DOHH2 (cell line): ENCODE measurements at regions not wholly inside any gene's neighbourhood (a gene's known extent, or its start where the extent isn't known, plus 50 kb on each side); places are given as distances from the start of the nearest gene placed in this dataset.

Source experiments
- H3F3A ChIP-seq: fragments of 200-600 bp; sonication (generic), shearing (Covaris generic); 2 replicates; pipeline ENCODE4 v1.6.0; 2016; ENCODE audit warnings: antibody characterized with exemption, mild to moderate bottlenecking; ENCODE audit not compliant: control insufficient read depth, insufficient read depth
- H3K27ac ChIP-seq: fragments of 200-600 bp; sonication (generic); 2 replicates; pipeline ENCODE4 v1.5.1; 2014; ENCODE audit warnings: low read depth, mild to moderate bottlenecking, low read length, moderate library complexity
- H3K27me3 ChIP-seq: fragments of 200-600 bp; sonication (generic); 2 replicates; pipeline ENCODE4 v1.6.1; 2014; ENCODE audit warnings: mild to moderate bottlenecking, low read length, mixed read lengths; ENCODE audit not compliant: control insufficient read depth
- H3K36me3 ChIP-seq: fragments of 200-600 bp; sonication (generic); 2 replicates; pipeline ENCODE4 v1.6.1; 2014; ENCODE audit warnings: mild to moderate bottlenecking, low read length, moderate library complexity, mixed read lengths; ENCODE audit not compliant: control insufficient read depth
- H3K4me1 ChIP-seq: fragments of 200-600 bp; sonication (generic); 2 replicates; pipeline ENCODE4 v1.6.1; 2014; ENCODE audit warnings: mild to moderate bottlenecking, low read length, mixed read lengths; ENCODE audit not compliant: control insufficient read depth
- H3K4me2 ChIP-seq: fragments of 200-600 bp; sonication (generic); 2 replicates; pipeline ENCODE4 v1.6.0; 2014; ENCODE audit warnings: mild to moderate bottlenecking, low read length, moderate library complexity
- H3K4me3 ChIP-seq: fragments of 200-600 bp; sonication (generic); 2 replicates; pipeline ENCODE4 v1.5.1; 2014; ENCODE audit warnings: mild to moderate bottlenecking, low read length, mixed read lengths
- H3K79me2 ChIP-seq: fragments of 200-600 bp; sonication (generic); 2 replicates; pipeline ENCODE4 v1.6.1; 2014; ENCODE audit warnings: mild to moderate bottlenecking, low read length, mixed read lengths; ENCODE audit not compliant: control insufficient read depth
- H3K9me2 ChIP-seq: fragments of 200-600 bp; sonication (generic); replicated peaks from 2 replicates; pipeline ENCODE4 v1.6.1; 2014; ENCODE audit warnings: mild to moderate bottlenecking, low read length, mixed read lengths; ENCODE audit not compliant: control insufficient read depth
- H3K9me3 ChIP-seq: fragments of 200-600 bp; sonication (generic); 2 replicates; pipeline ENCODE4 v1.6.1; 2014; ENCODE audit warnings: antibody characterized with exemption, low read length, mixed read lengths; ENCODE audit not compliant: control insufficient read depth, insufficient read depth
- H4K20me1 ChIP-seq: fragments of 200-600 bp; sonication (generic); 2 replicates; pipeline ENCODE4 v1.6.0; 2014; ENCODE audit warnings: low read depth, mild to moderate bottlenecking, antibody characterized with exemption, low read length, moderate library complexity; ENCODE audit not compliant: control insufficient read depth, insufficient read depth
- EZH2phosphoT487 ChIP-seq: fragments of 200-600 bp; sonication (generic); IDR thresholded peaks from 2 replicates; pipeline ENCODE4 v1.6.1; 2017; ENCODE audit warnings: borderline replicate concordance, mild to moderate bottlenecking, antibody characterized with exemption, low read length, moderate library complexity, mixed read lengths
- TF ChIP-seq, protein P1 (sequence below): fragments of 200-600 bp; sonication (generic); IDR thresholded peaks from one replicate; pipeline ENCODE4 v1.5.1; 2014; ENCODE audit warnings: antibody characterized with exemption, mild to moderate bottlenecking, low read depth, low read length; ENCODE audit not compliant: poor library complexity, severe bottlenecking

DNA sequence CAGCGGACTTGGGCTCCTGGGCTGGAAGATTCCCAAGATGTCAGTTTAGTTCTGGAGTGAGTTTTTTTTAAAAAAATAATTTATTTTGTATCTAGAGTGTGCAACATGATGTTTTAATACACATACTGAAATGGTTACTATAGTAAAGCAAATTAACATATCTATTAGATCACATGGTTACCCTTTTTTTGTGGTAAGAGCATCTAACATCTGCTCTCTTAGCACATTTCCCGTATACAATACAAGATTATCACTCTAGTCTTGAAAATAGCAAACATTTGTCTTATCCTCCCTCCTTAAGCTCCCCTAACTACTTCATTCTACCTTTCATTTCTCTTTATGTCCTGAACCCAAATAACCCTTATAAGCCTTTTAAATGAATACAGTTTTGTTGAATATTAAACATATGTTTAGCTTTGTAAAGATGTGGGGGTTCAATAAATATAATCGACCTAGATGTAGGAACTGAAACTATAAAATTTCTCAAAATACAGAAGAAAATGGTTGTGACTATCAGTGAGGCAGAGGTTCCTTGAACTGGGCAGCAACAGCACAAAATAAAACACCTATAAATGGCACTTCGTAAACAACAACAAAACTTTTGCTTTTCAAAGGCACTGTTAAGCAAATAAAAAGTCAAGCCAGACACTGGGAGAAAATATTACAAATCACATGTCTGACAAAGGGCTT, 466.6 kb downstream of the FGF9 start:
- no peaks in the 10 kb centered on the region for H3K9me3 ChIP-seq
- no peaks in the 10 kb centered on the region for H3K4me1 ChIP-seq
- no peak overlapping the region for H3K27ac ChIP-seq
- H3K79me2 ChIP-seq, result no peaks in the 10 kb centered on the region
- no peak overlapping the region for H3K4me2 ChIP-seq
- TF ChIP-seq, protein P1, sequence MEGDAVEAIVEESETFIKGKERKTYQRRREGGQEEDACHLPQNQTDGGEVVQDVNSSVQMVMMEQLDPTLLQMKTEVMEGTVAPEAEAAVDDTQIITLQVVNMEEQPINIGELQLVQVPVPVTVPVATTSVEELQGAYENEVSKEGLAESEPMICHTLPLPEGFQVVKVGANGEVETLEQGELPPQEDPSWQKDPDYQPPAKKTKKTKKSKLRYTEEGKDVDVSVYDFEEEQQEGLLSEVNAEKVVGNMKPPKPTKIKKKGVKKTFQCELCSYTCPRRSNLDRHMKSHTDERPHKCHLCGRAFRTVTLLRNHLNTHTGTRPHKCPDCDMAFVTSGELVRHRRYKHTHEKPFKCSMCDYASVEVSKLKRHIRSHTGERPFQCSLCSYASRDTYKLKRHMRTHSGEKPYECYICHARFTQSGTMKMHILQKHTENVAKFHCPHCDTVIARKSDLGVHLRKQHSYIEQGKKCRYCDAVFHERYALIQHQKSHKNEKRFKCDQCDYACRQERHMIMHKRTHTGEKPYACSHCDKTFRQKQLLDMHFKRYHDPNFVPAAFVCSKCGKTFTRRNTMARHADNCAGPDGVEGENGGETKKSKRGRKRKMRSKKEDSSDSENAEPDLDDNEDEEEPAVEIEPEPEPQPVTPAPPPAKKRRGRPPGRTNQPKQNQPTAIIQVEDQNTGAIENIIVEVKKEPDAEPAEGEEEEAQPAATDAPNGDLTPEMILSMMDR, result no peak
- TF ChIP-seq EZH2phosphoT487, result no peak
- H3K27me3 ChIP-seq, result no peaks in the 10 kb centered on the region
- H3K4me3 ChIP-seq, result no peak overlapping the region
- no peaks in the 10 kb centered on the region for H3K9me2 ChIP-seq
- H4K20me1 ChIP-seq, result no peaks in the 10 kb centered on the region
- no peaks in the 10 kb centered on the region for H3F3A ChIP-seq
- H3K36me3 ChIP-seq, result no peaks in the 10 kb centered on the region

DNA sequence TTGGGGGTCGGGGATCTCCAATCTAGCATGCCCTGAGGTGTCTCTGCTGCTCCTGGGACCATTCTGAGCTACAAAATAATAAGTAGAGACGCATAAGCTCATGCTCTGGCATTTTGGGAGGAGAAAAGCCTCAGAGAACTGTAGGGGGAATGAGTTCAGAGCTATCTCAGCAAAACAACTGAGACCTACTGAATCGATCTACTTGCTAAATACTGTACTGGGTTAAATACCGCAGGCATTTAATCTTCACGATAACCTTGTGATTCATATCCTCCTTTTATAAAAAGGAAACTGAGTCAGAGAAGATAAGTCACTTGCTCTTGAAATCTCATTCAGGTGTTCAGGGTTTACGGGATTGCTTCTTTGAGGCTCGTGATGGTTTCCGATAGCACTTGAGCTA, 468.1 kb downstream of the FGF9 start:
- Histone ChIP-seq H3K4me3 (no peak overlapping the region), H3K36me3 (no peaks in the 10 kb centered on the region), H3K27ac (no peak overlapping the region), H3K27me3 (no peaks in the 10 kb centered on the region), H3K4me1 (no peaks in the 10 kb centered on the region), H4K20me1 (no peaks in the 10 kb centered on the region), H3K9me3 (no peaks in the 10 kb centered on the region), H3K9me2 (no peaks in the 10 kb centered on the region), H3F3A (no peaks in the 10 kb centered on the region), H3K79me2 (no peaks in the 10 kb centered on the region), H3K4me2 (no peak overlapping the region)
- TF ChIP-seq, protein P1, result no peak
- TF ChIP-seq EZH2phosphoT487, result no peak

- Histone ChIP-seq H3K27me3 (no peaks in the 10 kb centered on the region), H4K20me1 (no peaks in the 10 kb centered on the region), H3K4me1 (no peaks in the 10 kb centered on the region), H3K4me3 (no peak overlapping the region), H3K9me2 (no peaks in the 10 kb centered on the region), H3F3A (no peaks in the 10 kb centered on the region), H3K4me2 (no peak overlapping the region), H3K9me3 (no peaks in the 10 kb centered on the region), H3K79me2 (no peaks in the 10 kb centered on the region), H3K36me3 (no peaks in the 10 kb centered on the region), H3K27ac (no peak overlapping the region)
- no peak for TF ChIP-seq EZH2phosphoT487
- TF ChIP-seq, protein P1, result no peak
Observed at GRCh38 chr13:22141716-22142115, 470.8 kb downstream of the FGF9 start.
